ENCODE measurements at regions not wholly inside any gene's neighbourhood (a gene's known extent, or its start where the extent isn't known, plus 50 kb on each side); places are given as distances from the start of the nearest gene placed in this dataset.
"Not testable (repeated sequence)": the region's sequence is repeated elsewhere in the genome, so short reads cannot be mapped to it uniquely, and the experiment has no call there.

DNA sequence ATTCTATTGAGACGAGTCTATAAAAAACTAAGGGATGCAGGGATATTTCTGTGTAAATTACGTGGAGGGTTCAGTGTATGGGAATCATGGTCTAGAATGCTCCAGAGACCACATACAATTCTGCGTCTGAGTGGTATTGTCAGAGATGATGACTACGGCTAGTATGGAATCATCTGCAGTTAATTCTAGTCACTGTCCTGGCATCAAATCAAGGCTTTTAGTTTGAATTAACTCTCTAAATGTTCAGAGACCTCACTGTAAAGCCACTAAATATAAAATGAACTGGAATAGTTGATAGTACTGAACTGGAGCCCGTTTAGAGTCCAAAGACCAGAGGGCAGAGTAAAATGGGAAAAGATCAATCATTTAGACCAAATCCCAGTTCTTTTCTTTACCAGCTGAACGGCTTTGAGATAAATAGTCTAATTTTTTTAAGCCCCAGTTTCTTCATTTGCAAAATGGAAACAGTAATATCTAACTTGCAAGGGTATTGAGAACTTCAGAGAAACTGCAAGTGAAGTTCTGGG, 599.8 kb downstream of the EBF1 start:
- Histone ChIP-seq H3K27ac (no peak overlapping the region), H3K36me3 (replicated peaks in 1 of 2) (no peaks in the 10 kb centered on the region), H3K27me3 (no peaks in the 10 kb centered on the region), H3K9me3 (replicated peaks in 1 of 3) (no peaks in the 10 kb centered on the region), H3K4me3 (no peak overlapping the region), H3K4me1 (replicated peaks in 1 of 2) (no peaks in the 10 kb centered on the region)
- intact Hi-C loops (cut with DNase I), result no loop called here
- DNase-seq, result no peak
- WGBS, 4 donors, result 63 to 76% (median 73%) methylated on average over 6 of the region's 6 CpGs
- TF ChIP-seq, protein P1, sequence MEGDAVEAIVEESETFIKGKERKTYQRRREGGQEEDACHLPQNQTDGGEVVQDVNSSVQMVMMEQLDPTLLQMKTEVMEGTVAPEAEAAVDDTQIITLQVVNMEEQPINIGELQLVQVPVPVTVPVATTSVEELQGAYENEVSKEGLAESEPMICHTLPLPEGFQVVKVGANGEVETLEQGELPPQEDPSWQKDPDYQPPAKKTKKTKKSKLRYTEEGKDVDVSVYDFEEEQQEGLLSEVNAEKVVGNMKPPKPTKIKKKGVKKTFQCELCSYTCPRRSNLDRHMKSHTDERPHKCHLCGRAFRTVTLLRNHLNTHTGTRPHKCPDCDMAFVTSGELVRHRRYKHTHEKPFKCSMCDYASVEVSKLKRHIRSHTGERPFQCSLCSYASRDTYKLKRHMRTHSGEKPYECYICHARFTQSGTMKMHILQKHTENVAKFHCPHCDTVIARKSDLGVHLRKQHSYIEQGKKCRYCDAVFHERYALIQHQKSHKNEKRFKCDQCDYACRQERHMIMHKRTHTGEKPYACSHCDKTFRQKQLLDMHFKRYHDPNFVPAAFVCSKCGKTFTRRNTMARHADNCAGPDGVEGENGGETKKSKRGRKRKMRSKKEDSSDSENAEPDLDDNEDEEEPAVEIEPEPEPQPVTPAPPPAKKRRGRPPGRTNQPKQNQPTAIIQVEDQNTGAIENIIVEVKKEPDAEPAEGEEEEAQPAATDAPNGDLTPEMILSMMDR (IDR thresholded peaks at IDR 0.05), result no peak
- TF ChIP-seq POLR2A (IDR thresholded peaks at IDR 0.05), result no peak

DNA sequence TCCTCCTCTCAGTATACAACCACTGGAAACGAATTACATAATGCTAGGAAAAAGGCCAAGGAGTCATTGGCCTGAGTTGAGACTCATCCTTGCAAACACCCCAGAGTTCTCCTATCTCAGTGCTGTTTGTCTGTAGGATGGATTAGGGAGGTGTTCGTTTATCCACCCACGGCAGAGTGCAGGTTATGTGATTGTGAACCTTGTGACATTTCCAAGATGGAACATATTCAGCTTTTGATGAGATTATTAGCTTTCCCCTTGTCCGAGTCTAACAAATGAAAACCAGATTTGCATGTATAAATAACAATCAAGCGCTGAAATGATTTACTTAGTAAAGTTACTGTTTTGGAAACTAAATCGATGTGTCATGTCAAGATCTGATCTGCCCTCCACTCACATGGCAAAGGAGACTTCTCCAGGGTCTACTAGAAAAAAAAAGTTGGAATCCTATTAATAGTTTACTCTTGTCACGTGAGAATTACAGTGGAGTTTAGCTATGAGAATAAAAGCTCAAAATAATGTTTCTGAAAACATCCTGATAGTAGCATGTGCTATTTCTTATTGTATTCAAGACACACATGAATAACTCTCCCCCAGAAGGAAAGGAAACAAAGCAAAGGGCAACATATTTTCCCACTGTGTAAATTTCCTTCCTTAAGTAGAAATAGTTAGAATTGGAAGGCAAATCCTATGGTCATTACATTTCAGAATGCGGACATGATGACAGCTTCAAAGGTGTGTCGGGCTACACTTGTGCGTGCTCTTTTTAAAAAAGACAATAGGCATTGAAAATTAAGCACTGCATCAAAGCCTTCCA, 600.4 kb downstream of the EBF1 start:
- no peak for DNase-seq
- Histone ChIP-seq H3K27me3 (no peaks in the 10 kb centered on the region), H3K4me3 (no peak overlapping the region), H3K4me1 (replicated peaks in 1 of 2) (no peaks in the 10 kb centered on the region), H3K36me3 (replicated peaks in 1 of 2) (no peaks in the 10 kb centered on the region), H3K27ac (no peak overlapping the region), H3K9me3 (replicated peaks in 1 of 3) (no peaks in the 10 kb centered on the region)
- intact Hi-C loops (cut with DNase I), result no loop called here
- WGBS, 4 donors, result 63 to 72% (median 68%) methylated on average over 10 of the region's 10 CpGs
- TF ChIP-seq POLR2A (IDR thresholded peaks at IDR 0.05), result no peak
- TF ChIP-seq, protein P1 (IDR thresholded peaks at IDR 0.05), result no peak

DNA sequence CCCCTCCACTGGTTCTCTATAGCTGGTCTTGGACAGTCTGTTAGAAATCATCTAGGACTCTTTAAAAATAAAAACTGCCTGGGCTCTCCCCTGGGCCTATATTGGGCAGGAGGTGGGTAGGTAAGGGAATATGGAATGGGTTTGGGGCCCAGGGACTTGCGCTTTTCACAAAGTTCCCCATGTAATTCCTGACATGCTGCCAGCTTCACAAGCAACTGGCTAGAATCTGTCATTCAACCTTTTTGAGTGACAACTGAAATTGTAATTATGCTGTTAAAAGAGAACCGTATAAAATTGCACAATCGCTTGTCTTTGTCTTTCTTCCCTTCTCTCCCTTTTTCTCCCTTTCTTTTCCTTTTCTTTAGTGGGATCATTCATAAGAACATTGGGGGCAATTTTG, 603.1 kb downstream of the EBF1 start:
- no peaks in the 10 kb centered on the region for H3K4me1 ChIP-seq (replicated peaks in 1 of 2)
- intact Hi-C loops (cut with DNase I), result no loop called here
- H3K4me3 ChIP-seq, result no peak overlapping the region
- no peak for TF ChIP-seq POLR2A (IDR thresholded peaks at IDR 0.05)
- TF ChIP-seq, protein P1 (IDR thresholded peaks at IDR 0.05), result no peak
- WGBS, 4 donors, result 87 to 94% (median 89%) methylated on average over 3 of the region's 3 CpGs
- no peak overlapping the region for H3K27ac ChIP-seq
- no peaks in the 10 kb centered on the region for H3K36me3 ChIP-seq (replicated peaks in 1 of 2)
- DNase-seq, result no peak
- H3K27me3 ChIP-seq, result no peaks in the 10 kb centered on the region
- H3K9me3 ChIP-seq (replicated peaks in 1 of 3), result no peaks in the 10 kb centered on the region

DNA sequence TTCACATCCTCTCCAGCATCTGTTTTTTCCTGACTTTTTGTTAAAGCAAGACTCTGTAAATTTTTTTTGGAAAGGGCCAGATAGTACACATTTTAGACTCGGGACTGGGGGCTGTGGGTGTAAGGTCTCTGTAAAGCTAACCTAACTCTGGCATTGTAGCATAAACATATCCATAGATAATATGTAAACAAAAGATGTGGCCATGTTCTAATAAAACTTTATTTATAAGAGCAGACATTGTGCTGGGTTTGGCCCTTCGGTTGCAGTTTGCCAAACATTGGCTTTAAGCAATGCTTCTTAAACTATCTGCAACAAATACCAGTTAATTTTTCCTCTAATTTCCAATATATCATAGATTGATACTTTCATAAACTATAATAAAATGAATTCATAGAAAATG, 605.2 kb downstream of the EBF1 start:
- TF ChIP-seq POLR2A (IDR thresholded peaks at IDR 0.05), result no peak
- TF ChIP-seq, protein P1 (IDR thresholded peaks at IDR 0.05), result no peak
- H3K4me1 ChIP-seq (replicated peaks in 1 of 2), result no peaks in the 10 kb centered on the region
- H3K27me3 ChIP-seq, result no peaks in the 10 kb centered on the region
- H3K9me3 ChIP-seq (replicated peaks in 1 of 3), result no peaks in the 10 kb centered on the region
- H3K36me3 ChIP-seq (replicated peaks in 1 of 2), result no peaks in the 10 kb centered on the region
- no peak for DNase-seq
- 80 to 90% (median 88%) methylated on average over 2 of the region's 2 CpGs for WGBS, 4 donors
- H3K27ac ChIP-seq, result no peak overlapping the region
- intact Hi-C loops (cut with DNase I), result no loop called here
- no peak overlapping the region for H3K4me3 ChIP-seq

DNA sequence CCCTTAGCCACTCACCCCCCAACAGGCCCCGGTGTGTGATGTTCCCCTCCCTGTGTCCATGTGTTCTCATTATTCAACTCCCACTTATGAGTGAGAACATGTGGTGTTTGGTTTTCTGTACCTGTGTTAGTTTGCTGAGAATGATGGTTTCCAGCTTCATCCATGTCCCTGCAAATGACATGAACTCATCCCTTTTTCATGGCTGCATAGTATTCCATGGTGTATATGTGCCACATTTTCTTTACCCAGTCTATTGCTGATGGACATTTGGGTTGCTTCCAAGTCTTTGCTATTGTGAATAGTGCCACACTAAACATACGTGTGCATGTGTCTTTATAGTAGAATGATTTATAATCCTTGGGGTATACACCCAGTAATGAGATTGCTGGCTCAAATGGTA, 605.7 kb downstream of the EBF1 start:
- 87 to 95% (median 93%) methylated on average over 2 of the region's 2 CpGs for WGBS, 4 donors
- H3K9me3 ChIP-seq (replicated peaks in 1 of 3); H3K4me1 ChIP-seq (replicated peaks in 1 of 2); H3K27me3 ChIP-seq; DNase-seq; H3K4me3 ChIP-seq; H3K27ac ChIP-seq; H3K36me3 ChIP-seq (replicated peaks in 1 of 2); intact Hi-C loops (cut with DNase I): not testable (repeated sequence)

Measured in adrenal gland (tissue), 9 donors.